Caco-2 (cell line): ENCODE measurements at regions not wholly inside any gene's neighbourhood (a gene's known extent, or its start where the extent isn't known, plus 50 kb on each side); places are given as distances from the start of the nearest gene placed in this dataset.

Source experiments
- BruUV-seq: library from RNA; stranded (reverse); fragments of 400-500 nt; replicated peaks from 2 replicates; lab custom pipeline; 2021; lab: Mats Ljungman, UMichigan
- CTCF ChIA-PET: fragments of 300-600 bp; sonication (Branson Sonifier 250); formaldehyde crosslinking; loops from one replicate; lab custom pipeline; 2022; ENCODE audit warnings: antibody characterized with exemption; lab: Charles Lee
- POLR2A ChIA-PET: fragments of 300-600 bp; sonication (Branson Sonifier 250); formaldehyde crosslinking; loops from one replicate; lab custom pipeline; 2022; ENCODE audit warnings: antibody characterized with exemption; lab: Charles Lee
- DNase-seq, 2 experiments: peaks; one replicate each; pipeline versions ENCODE4 v3.0.0 to v3.0.0-alpha.2; 2020 to 2022
- H3K27me3 ChIP-seq: replicated peaks from 2 replicates; pipeline ENCODE4 v1.6.0; 2011; ENCODE audit warnings: low read length; ENCODE audit not compliant: control insufficient read depth, insufficient read depth
- H3K36me3 ChIP-seq: 2 replicates; pipeline ENCODE4 v1.5.1; 2011; ENCODE audit warnings: low read length; ENCODE audit not compliant: control insufficient read depth, insufficient read depth
- H3K4me1 ChIP-seq: fragments of 250-450 bp; sonication (Bioruptor Pico); 2 replicates; pipeline ENCODE4 v1.5.1; 2020; ENCODE audit warnings: mild to moderate bottlenecking
- H3K4me3 ChIP-seq: 2 replicates; pipeline ENCODE4 v1.5.1; 2011; ENCODE audit warnings: low read depth, mild to moderate bottlenecking, control low read depth, low read length
- H3K9me3 ChIP-seq: fragments of 250-450 bp; sonication (Bioruptor Pico); 2 replicates; pipeline ENCODE4 v1.5.1; 2020; ENCODE audit warnings: mild to moderate bottlenecking, moderate library complexity
- H3K27ac Mint-ChIP-seq: one replicate; pipeline ENCODE4 v1.8.0; 2022; ENCODE audit warnings: mixed read lengths; ENCODE audit not compliant: unreplicated experiment
- H3K27me3 Mint-ChIP-seq: one replicate; pipeline ENCODE4 v1.8.0; 2022; ENCODE audit warnings: mixed read lengths; ENCODE audit not compliant: insufficient read depth, unreplicated experiment
- H3K36me3 Mint-ChIP-seq: one replicate; pipeline ENCODE4 v1.8.0; 2022; ENCODE audit warnings: mild to moderate bottlenecking, mixed read lengths; ENCODE audit not compliant: insufficient read depth, unreplicated experiment
- H3K4me1 Mint-ChIP-seq: one replicate; pipeline ENCODE4 v1.8.0; 2022; ENCODE audit warnings: low read depth, mixed read lengths; ENCODE audit not compliant: unreplicated experiment
- H3K4me3 Mint-ChIP-seq: one replicate; pipeline ENCODE4 v1.8.0; 2022; ENCODE audit warnings: mild to moderate bottlenecking, moderate library complexity, mixed read lengths; ENCODE audit not compliant: unreplicated experiment
- H3K9me3 Mint-ChIP-seq: one replicate; pipeline ENCODE4 v1.8.0; 2022; ENCODE audit warnings: mixed read lengths; ENCODE audit not compliant: unreplicated experiment
- intact Hi-C: fragments of 100-400 bp; cut with micrococcal nuclease; formaldehyde crosslinking; loops from one replicate; pipeline ENCODE4 v1.10.0; 2022; ENCODE audit not compliant: unreplicated experiment
- TF ChIP-seq, protein P1 (sequence below), 2 experiments: fragments of 200-600 bp in 1 of 2; IDR thresholded peaks; 1 replicate in 1 of 2; 2 replicates in 1 of 2; pipeline versions ENCODE4 v1.5.1 to v1.8.0; 2011 to 2022; ENCODE audit warnings: antibody characterized with exemption in 1 of 2, control low read depth in 1 of 2, inconsistent platforms in 1 of 2, low read depth in 1 of 2, low read length in 1 of 2, mild to moderate bottlenecking in 1 of 2, moderate library complexity in 1 of 2; ENCODE audit not compliant: insufficient read depth in 1 of 2, severe bottlenecking in 1 of 2, unreplicated experiment in 1 of 2

DNA sequence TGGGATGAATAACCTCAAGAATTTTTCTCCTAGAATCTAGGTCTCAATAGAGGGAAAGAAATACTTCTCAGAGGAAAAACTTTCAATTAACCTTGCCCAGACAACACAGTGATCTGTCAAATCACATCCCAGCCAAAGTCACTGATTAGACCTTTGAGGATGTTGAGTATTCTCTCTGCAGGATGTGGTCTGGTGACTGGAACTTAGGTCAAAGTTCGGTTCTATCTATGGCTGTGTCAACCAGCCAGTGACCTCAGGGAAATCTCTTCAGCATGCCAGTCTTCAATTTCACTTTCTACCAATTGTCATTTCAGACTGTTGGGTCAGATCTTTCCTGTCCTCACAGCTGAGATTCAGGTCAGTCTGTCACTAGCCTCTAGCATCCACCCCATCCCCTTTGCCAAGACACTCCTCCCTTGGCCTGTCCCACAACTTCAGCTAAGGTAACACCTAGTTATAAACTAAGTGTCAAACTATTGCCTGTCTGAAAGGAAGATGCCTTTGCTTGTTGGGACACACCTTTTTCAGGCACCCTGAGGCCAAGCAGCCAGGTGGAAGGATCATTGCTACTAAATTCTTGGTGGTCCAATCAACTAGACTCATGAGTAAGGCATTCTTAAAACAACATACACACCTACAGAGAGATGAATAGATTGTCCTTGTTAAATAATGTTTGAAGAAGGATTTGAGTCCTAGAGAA lies 156.3 kb upstream of the FST start:
- no peaks in the 10 kb centered on the region for H3K9me3 Mint-ChIP-seq
- no TSS peak for BruUV-seq
- CTCF ChIA-PET = no interaction called here
- H3K4me1 ChIP-seq = no peaks in the 10 kb centered on the region
- DNase-seq = no peak
- H3K4me1 Mint-ChIP-seq = no peaks in the 10 kb centered on the region
- TF ChIP-seq, protein P1, sequence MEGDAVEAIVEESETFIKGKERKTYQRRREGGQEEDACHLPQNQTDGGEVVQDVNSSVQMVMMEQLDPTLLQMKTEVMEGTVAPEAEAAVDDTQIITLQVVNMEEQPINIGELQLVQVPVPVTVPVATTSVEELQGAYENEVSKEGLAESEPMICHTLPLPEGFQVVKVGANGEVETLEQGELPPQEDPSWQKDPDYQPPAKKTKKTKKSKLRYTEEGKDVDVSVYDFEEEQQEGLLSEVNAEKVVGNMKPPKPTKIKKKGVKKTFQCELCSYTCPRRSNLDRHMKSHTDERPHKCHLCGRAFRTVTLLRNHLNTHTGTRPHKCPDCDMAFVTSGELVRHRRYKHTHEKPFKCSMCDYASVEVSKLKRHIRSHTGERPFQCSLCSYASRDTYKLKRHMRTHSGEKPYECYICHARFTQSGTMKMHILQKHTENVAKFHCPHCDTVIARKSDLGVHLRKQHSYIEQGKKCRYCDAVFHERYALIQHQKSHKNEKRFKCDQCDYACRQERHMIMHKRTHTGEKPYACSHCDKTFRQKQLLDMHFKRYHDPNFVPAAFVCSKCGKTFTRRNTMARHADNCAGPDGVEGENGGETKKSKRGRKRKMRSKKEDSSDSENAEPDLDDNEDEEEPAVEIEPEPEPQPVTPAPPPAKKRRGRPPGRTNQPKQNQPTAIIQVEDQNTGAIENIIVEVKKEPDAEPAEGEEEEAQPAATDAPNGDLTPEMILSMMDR (IDR thresholded peaks at IDR 0.05; ENCODE audit: insufficient read depth in 1 of 2, low read depth in 1 of 2, low read length in 1 of 2, severe bottlenecking in 1 of 2, unreplicated experiment in 1 of 2) = no peak
- H3K27ac Mint-ChIP-seq = no peak overlapping the region
- no peaks in the 10 kb centered on the region for H3K27me3 ChIP-seq
- H3K36me3 Mint-ChIP-seq = no peaks in the 10 kb centered on the region
- POLR2A ChIA-PET = no interaction called here
- intact Hi-C loops = no loop called here
- H3K4me3 Mint-ChIP-seq = no peak overlapping the region
- H3K36me3 ChIP-seq = no peaks in the 10 kb centered on the region
- peaks cover 4% of the 10 kb centered on the region for H3K27me3 Mint-ChIP-seq
- H3K4me3 ChIP-seq = no peak overlapping the region
- H3K9me3 ChIP-seq = no peaks in the 10 kb centered on the region

DNA sequence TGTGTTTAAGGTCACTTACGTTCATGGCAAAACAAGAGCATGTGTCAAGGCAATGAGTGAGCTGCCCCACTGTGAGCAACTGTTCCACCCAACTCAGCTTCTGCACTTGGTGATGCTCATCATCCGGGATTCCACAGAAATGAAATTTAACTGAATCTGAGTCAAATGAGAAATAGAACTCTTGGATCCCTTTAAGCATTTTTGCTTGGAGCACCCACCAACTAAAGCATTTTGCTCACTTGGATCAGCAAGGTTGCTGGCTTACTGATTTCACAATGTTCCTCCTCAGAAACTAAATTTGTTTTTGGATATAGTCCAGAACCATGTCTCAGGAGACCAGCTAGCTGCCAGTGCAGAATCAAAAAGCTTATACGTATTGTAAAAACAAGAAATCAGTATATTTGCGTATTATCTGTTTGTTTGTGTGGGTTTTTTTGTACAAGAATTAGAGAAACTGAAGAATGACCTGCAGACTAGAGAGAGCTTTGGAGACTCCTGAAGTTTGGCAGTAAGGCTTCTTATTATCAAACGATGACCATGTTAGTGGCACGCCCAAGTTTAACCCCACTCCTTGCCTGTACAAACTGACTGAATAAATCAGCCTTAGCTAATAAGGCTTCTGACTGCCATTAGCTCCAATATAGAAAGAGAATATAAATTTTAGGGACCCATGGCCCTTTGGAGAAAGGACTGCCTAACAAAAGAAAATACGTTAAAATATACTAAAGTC lies 153.8 kb upstream of the FST start:
- no peaks in the 10 kb centered on the region for H3K4me1 ChIP-seq
- Mint-ChIP-seq H3K27me3 (peaks cover 4% of the 10 kb centered on the region), H3K27ac (no peak overlapping the region), H3K9me3 (no peaks in the 10 kb centered on the region), H3K36me3 (no peaks in the 10 kb centered on the region), H3K4me3 (no peak overlapping the region), H3K4me1 (no peaks in the 10 kb centered on the region)
- intact Hi-C loops = no loop called here
- BruUV-seq = no TSS peak
- H3K27me3 ChIP-seq = no peaks in the 10 kb centered on the region
- H3K4me3 ChIP-seq = no peak overlapping the region
- H3K9me3 ChIP-seq = no peaks in the 10 kb centered on the region
- ChIA-PET POLR2A (no interaction called here), CTCF (no interaction called here)
- DNase-seq = no peak
- TF ChIP-seq, protein P1 (IDR thresholded peaks at IDR 0.05; ENCODE audit: insufficient read depth in 1 of 2, low read depth in 1 of 2, low read length in 1 of 2, severe bottlenecking in 1 of 2, unreplicated experiment in 1 of 2) = no peak
- no peaks in the 10 kb centered on the region for H3K36me3 ChIP-seq

DNA sequence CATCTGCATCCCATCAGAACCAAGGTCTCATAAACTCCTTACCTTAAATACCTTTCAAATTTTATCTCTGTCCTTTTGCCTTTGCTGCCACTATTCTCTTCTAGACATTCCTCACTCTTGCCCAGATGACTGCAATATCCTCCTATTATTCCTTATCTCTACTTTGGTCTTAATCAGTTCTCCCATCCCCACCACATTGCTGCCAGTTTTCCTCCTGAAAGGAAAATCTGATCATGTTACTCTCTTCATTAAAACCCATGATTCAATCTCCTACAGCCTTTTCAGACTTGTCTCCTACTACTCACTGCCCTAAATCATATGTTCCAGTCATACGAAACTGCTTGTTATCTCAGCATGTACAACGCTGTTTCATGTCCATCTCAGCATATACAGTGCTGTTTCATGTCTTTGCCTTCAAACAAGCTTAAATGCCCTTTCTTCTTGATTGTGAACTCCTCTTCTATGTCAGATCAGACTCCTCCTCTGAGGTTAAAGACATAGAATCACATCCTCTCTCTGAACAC lies 152.6 kb upstream of the FST start:
- no peak overlapping the region for H3K4me3 ChIP-seq
- intact Hi-C loops = no loop called here
- H3K4me1 ChIP-seq = no peaks in the 10 kb centered on the region
- no peaks in the 10 kb centered on the region for H3K27me3 ChIP-seq
- POLR2A ChIA-PET = no interaction called here
- TF ChIP-seq, protein P1 (IDR thresholded peaks at IDR 0.05; ENCODE audit: insufficient read depth in 1 of 2, low read depth in 1 of 2, low read length in 1 of 2, severe bottlenecking in 1 of 2, unreplicated experiment in 1 of 2) = no peak
- CTCF ChIA-PET = no interaction called here
- no peaks in the 10 kb centered on the region for H3K9me3 Mint-ChIP-seq
- BruUV-seq = no TSS peak
- no peak overlapping the region for H3K27ac Mint-ChIP-seq
- H3K36me3 ChIP-seq = no peaks in the 10 kb centered on the region
- H3K4me1 Mint-ChIP-seq = no peaks in the 10 kb centered on the region
- no peaks in the 10 kb centered on the region for H3K9me3 ChIP-seq
- peaks cover 2% of the 10 kb centered on the region for H3K27me3 Mint-ChIP-seq
- no peaks in the 10 kb centered on the region for H3K36me3 Mint-ChIP-seq
- no peak for DNase-seq
- H3K4me3 Mint-ChIP-seq = no peak overlapping the region
